ENCODE measurements at regions not wholly inside any gene's neighbourhood (a gene's known extent, or its start where the extent isn't known, plus 50 kb on each side); places are given as distances from the start of the nearest gene placed in this dataset.

DNA sequence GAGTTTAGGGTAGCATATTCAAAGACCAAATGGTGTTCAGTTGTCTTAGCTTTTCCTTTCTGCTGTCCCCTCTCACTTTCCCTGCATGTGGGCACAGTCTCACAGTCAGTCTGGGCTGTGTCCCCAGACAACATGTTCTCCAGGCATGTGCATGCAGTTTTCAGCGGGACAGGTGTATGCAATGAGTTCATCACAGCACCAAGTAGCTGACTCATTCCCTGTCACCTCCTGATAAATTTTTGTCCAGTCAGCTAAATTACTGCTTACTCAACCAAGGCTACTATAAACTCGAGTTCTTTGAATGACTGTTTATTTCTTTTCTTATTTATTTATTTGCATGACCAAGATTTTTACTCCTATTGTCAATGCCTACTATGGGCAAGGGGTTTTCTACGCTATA is 148.8 kb upstream of the CDH19 start:
- H3K18ac ChIP-seq (ENCODE audit: low read depth in 1 of 2, low read length in 2 of 2) = no peak overlapping the region
- peak overlapping the region; percentile 71 for H2AFZ ChIP-seq (ENCODE audit: low read depth, low read length)
- no peaks in the 10 kb centered on the region for H3K36me3 ChIP-seq (ENCODE audit: control insufficient read depth in 1 of 2, insufficient read depth in 2 of 2, low read depth in 1 of 2, low read length in 2 of 2)
- no peak for DNase-seq
- H3K9me3 ChIP-seq (ENCODE audit: control insufficient read depth, low read length) = no peaks in the 10 kb centered on the region
- H3K4ac ChIP-seq (ENCODE audit: low read depth in 1 of 2, low read length in 2 of 2) = no peak overlapping the region
- no peak overlapping the region for H2BK5ac ChIP-seq (ENCODE audit: low read depth, low read length, poor library complexity, severe bottlenecking)
- H3K27ac ChIP-seq (ENCODE audit: low read length, poor library complexity, severe bottlenecking) = no peak overlapping the region
- peaks cover 2% of the 10 kb centered on the region for H3K4me1 ChIP-seq (ENCODE audit: control insufficient read depth, insufficient read depth, low read depth, low read length)
- no peak overlapping the region for H4K8ac ChIP-seq (ENCODE audit: low read length)
- H3K14ac ChIP-seq (ENCODE audit: low read length in 2 of 2) = peak overlapping the region in 1 of 2 experiments; percentile 88
- no peak overlapping the region for H4K91ac ChIP-seq (ENCODE audit: low read length)
- no peak overlapping the region for H3K4me3 ChIP-seq (ENCODE audit: insufficient read depth in 1 of 2, low read depth in 1 of 2, low read length in 2 of 2)
- WGBS = 95% methylated on average over 2 of the region's 3 CpGs
- H3K79me1 ChIP-seq (replicated peaks; ENCODE audit: low read length, poor library complexity, severe bottlenecking) = no peaks in the 10 kb centered on the region
- H3K9ac ChIP-seq (ENCODE audit: low read length) = no peak overlapping the region
- H2BK15ac ChIP-seq (ENCODE audit: low read depth, poor library complexity, severe bottlenecking) = no peak overlapping the region
- H2BK12ac ChIP-seq (ENCODE audit: low read length in 2 of 2) = no peak overlapping the region
- H2BK120ac ChIP-seq (ENCODE audit: low read depth, low read length) = no peak overlapping the region
- no peaks in the 10 kb centered on the region for H3K27me3 ChIP-seq (ENCODE audit: control insufficient read depth in 1 of 2, insufficient read depth in 1 of 2, low read length in 2 of 2)
- H2AK5ac ChIP-seq (ENCODE audit: low read length, severe bottlenecking) = no peak overlapping the region
- no peak overlapping the region for H3K4me2 ChIP-seq (ENCODE audit: low read length, poor library complexity, severe bottlenecking)
- H3K23ac ChIP-seq (ENCODE audit: low read length in 2 of 2) = no peak overlapping the region

DNA sequence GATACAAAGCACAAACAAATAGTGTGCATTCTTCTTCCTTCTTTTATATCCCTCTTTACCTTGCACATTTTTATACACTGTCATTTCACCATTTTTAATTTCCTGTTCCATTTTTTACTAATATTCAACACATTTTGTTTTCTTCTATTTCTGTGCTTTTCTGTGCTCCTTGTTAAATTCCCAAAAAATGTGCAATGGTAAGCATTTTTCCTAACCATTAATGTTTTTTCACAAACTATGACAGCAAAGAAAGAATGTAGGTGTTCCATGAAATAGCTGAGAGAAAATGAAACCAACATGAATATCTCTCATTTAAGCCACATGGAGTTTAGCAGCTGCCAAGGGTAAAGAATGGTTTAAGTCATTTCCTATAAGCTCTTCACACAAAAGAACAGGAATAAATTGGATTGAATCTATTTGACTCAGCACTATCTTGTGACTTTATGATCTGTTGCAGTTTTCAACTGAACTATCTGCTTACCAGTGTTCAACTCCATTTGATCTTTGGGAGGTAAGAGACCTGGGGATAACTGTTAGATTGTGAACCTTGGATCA is 145.7 kb upstream of the CDH19 start:
- Histone ChIP-seq H3K27ac (ENCODE audit: low read length, poor library complexity, severe bottlenecking) (no peak overlapping the region), H3K4me2 (ENCODE audit: low read length, poor library complexity, severe bottlenecking) (no peak overlapping the region), H3K4me3 (ENCODE audit: insufficient read depth in 1 of 2, low read depth in 1 of 2, low read length in 2 of 2) (no peak overlapping the region), H4K91ac (ENCODE audit: low read length) (no peak overlapping the region), H3K4ac (ENCODE audit: low read depth in 1 of 2, low read length in 2 of 2) (no peak overlapping the region), H4K8ac (ENCODE audit: low read length) (no peak overlapping the region), H2BK15ac (ENCODE audit: low read depth, poor library complexity, severe bottlenecking) (no peak overlapping the region), H3K79me1 (replicated peaks; ENCODE audit: low read length, poor library complexity, severe bottlenecking) (no peaks in the 10 kb centered on the region), H2BK12ac (ENCODE audit: low read length in 2 of 2) (no peak overlapping the region), H3K14ac (ENCODE audit: low read length in 2 of 2) (no peak overlapping the region), H3K23ac (ENCODE audit: low read length in 2 of 2) (no peak overlapping the region), H3K18ac (ENCODE audit: low read depth in 1 of 2, low read length in 2 of 2) (no peak overlapping the region), H3K36me3 (ENCODE audit: control insufficient read depth in 1 of 2, insufficient read depth in 2 of 2, low read depth in 1 of 2, low read length in 2 of 2) (no peaks in the 10 kb centered on the region), H2AFZ (ENCODE audit: low read depth, low read length) (no peak overlapping the region), H3K4me1 (ENCODE audit: control insufficient read depth, insufficient read depth, low read depth, low read length) (peaks cover 2% of the 10 kb centered on the region), H2BK120ac (ENCODE audit: low read depth, low read length) (no peak overlapping the region), H3K9me3 (ENCODE audit: control insufficient read depth, low read length) (no peaks in the 10 kb centered on the region), H2BK5ac (ENCODE audit: low read depth, low read length, poor library complexity, severe bottlenecking) (no peak overlapping the region), H2AK5ac (ENCODE audit: low read length, severe bottlenecking) (no peak overlapping the region), H3K27me3 (ENCODE audit: control insufficient read depth in 1 of 2, insufficient read depth in 1 of 2, low read length in 2 of 2) (no peaks in the 10 kb centered on the region), H3K9ac (ENCODE audit: low read length) (no peak overlapping the region)
- no peak for DNase-seq

DNA sequence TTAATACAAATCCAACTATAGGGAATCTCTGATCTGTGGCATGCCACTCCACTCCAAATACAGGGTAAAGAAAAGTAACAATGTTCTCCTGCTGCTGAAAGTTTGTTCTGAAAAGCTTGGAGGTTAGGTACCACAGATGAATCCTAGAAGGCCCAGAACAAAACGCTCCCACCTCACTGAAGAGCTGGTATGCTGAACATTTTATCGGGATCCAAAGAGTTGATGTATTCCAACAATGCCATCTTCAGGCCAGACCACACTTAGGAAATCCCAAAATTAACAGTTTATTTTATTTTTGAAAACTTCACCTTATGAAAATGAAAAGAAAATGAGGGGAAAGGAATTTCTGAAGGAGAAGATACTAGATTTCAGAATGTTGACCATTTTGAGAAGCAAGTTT is 145.1 kb upstream of the CDH19 start:
- no peak overlapping the region for H2AK5ac ChIP-seq (ENCODE audit: low read length, severe bottlenecking)
- 97% methylated on average over 2 of the region's 2 CpGs for WGBS
- no peaks in the 10 kb centered on the region for H3K79me1 ChIP-seq (replicated peaks; ENCODE audit: low read length, poor library complexity, severe bottlenecking)
- H3K14ac ChIP-seq (ENCODE audit: low read length in 2 of 2) = no peak overlapping the region
- H3K36me3 ChIP-seq (ENCODE audit: control insufficient read depth in 1 of 2, insufficient read depth in 2 of 2, low read depth in 1 of 2, low read length in 2 of 2) = no peaks in the 10 kb centered on the region
- no peak overlapping the region for H2AFZ ChIP-seq (ENCODE audit: low read depth, low read length)
- no peak overlapping the region for H3K4ac ChIP-seq (ENCODE audit: low read depth in 1 of 2, low read length in 2 of 2)
- H4K91ac ChIP-seq (ENCODE audit: low read length) = no peak overlapping the region
- H3K4me2 ChIP-seq (ENCODE audit: low read length, poor library complexity, severe bottlenecking) = no peak overlapping the region
- no peak overlapping the region for H3K23ac ChIP-seq (ENCODE audit: low read length in 2 of 2)
- no peak overlapping the region for H2BK15ac ChIP-seq (ENCODE audit: low read depth, poor library complexity, severe bottlenecking)
- H3K4me1 ChIP-seq (ENCODE audit: control insufficient read depth, insufficient read depth, low read depth, low read length) = peaks cover 2% of the 10 kb centered on the region
- no peak overlapping the region for H2BK5ac ChIP-seq (ENCODE audit: low read depth, low read length, poor library complexity, severe bottlenecking)
- H2BK120ac ChIP-seq (ENCODE audit: low read depth, low read length) = no peak overlapping the region
- no peak overlapping the region for H3K4me3 ChIP-seq (ENCODE audit: insufficient read depth in 1 of 2, low read depth in 1 of 2, low read length in 2 of 2)
- H2BK12ac ChIP-seq (ENCODE audit: low read length in 2 of 2) = no peak overlapping the region
- no peaks in the 10 kb centered on the region for H3K9me3 ChIP-seq (ENCODE audit: control insufficient read depth, low read length)
- H3K9ac ChIP-seq (ENCODE audit: low read length) = no peak overlapping the region
- no peaks in the 10 kb centered on the region for H3K27me3 ChIP-seq (ENCODE audit: control insufficient read depth in 1 of 2, insufficient read depth in 1 of 2, low read length in 2 of 2)
- no peak for DNase-seq
- no peak overlapping the region for H3K27ac ChIP-seq (ENCODE audit: low read length, poor library complexity, severe bottlenecking)
- no peak overlapping the region for H3K18ac ChIP-seq (ENCODE audit: low read depth in 1 of 2, low read length in 2 of 2)
- H4K8ac ChIP-seq (ENCODE audit: low read length) = no peak overlapping the region

DNA sequence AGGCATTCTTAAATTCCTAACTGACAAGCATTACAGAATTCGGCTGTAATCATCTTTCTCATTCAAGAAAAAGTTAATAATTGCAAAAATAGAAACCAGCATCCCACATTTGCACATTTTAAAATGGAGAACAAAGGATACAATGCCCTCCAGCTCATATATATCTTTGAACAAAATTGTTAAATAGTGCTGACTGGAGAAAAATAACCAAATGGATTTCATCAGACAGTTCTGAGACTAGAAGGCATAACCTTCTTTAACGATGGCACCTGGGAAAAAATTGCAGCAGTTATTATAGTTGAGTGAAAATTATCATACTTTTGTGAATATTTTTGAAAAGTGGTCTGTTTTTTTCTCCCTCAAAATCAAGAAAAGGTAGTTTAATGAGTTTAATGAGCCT is 138.9 kb upstream of the CDH19 start:
- Histone ChIP-seq H4K91ac (ENCODE audit: low read length) (no peak overlapping the region), H2BK120ac (ENCODE audit: low read depth, low read length) (no peak overlapping the region), H3K4me2 (ENCODE audit: low read length, poor library complexity, severe bottlenecking) (no peak overlapping the region), H3K9ac (ENCODE audit: low read length) (no peak overlapping the region), H3K4me1 (ENCODE audit: control insufficient read depth, insufficient read depth, low read depth, low read length) (no peaks in the 10 kb centered on the region), H3K18ac (ENCODE audit: low read depth in 1 of 2, low read length in 2 of 2) (no peak overlapping the region), H2BK12ac (ENCODE audit: low read length in 2 of 2) (no peak overlapping the region), H2AK5ac (ENCODE audit: low read length, severe bottlenecking) (no peak overlapping the region), H2AFZ (ENCODE audit: low read depth, low read length) (no peak overlapping the region), H3K4me3 (ENCODE audit: insufficient read depth in 1 of 2, low read depth in 1 of 2, low read length in 2 of 2) (no peak overlapping the region), H3K27ac (ENCODE audit: low read length, poor library complexity, severe bottlenecking) (no peak overlapping the region), H3K9me3 (ENCODE audit: control insufficient read depth, low read length) (no peaks in the 10 kb centered on the region), H2BK15ac (ENCODE audit: low read depth, poor library complexity, severe bottlenecking) (no peak overlapping the region), H3K14ac (ENCODE audit: low read length in 2 of 2) (no peak overlapping the region), H3K79me1 (replicated peaks; ENCODE audit: low read length, poor library complexity, severe bottlenecking) (no peaks in the 10 kb centered on the region), H2BK5ac (ENCODE audit: low read depth, low read length, poor library complexity, severe bottlenecking) (no peak overlapping the region), H3K27me3 (ENCODE audit: control insufficient read depth in 1 of 2, insufficient read depth in 1 of 2, low read length in 2 of 2) (no peaks in the 10 kb centered on the region), H3K36me3 (ENCODE audit: control insufficient read depth in 1 of 2, insufficient read depth in 2 of 2, low read depth in 1 of 2, low read length in 2 of 2) (no peaks in the 10 kb centered on the region), H3K4ac (ENCODE audit: low read depth in 1 of 2, low read length in 2 of 2) (no peak overlapping the region), H3K23ac (ENCODE audit: low read length in 2 of 2) (no peak overlapping the region), H4K8ac (ENCODE audit: low read length) (no peak overlapping the region)
- no peak for DNase-seq
- WGBS = 93% methylated on average over 2 of the region's 2 CpGs

All from mesenchymal stem cell (in vitro differentiated cells and primary cell).